ENCODE measurements at regions not wholly inside any gene's neighbourhood (a gene's known extent, or its start where the extent isn't known, plus 50 kb on each side); places are given as distances from the start of the nearest gene placed in this dataset.
"Not testable (repeated sequence)": the region's sequence is repeated elsewhere in the genome, so short reads cannot be mapped to it uniquely, and the experiment has no call there.

- DNase-seq = not testable (repeated sequence)
Observed at GRCh38 chr4:160125576-160126287, 1022.9 kb downstream of the RAPGEF2 start.

DNA sequence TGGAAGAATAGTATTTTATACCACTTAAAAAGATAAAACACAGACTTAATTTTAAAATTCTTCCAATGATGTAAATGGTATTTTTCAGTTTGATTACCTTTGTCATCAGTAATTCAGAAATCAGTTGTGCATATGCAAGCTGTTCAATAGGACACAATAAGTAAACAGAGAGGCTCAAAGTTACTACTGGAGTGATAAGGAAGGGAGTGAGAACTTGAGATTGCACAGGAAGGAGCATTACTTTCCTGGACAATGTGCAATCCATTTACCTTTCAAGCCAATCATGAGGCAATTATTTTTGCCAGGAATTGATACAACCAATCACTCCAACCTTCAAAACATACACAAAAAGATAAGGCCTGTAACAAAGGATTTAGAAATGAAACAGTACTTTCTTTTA lies 1024.3 kb downstream of the RAPGEF2 start:
- DNase-seq = no peak

DNA sequence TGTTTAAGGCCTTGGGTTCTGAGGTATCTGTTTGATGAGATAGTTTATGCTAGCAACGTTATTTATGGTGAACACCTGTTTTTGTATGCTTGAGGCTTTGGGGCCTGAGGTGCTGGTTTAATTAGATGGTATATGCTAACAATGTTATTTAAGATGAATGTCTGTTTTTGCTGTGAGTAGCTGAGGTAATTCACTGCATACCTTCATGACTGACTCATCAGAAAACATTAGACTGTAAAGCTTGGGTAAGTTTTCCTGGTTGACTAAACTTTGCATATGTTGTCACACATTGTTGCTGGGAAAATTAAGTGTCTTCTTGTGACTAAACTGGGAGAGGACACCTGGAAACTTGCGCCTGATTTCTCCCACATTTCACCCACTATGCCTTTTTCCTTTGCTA lies 1026.6 kb downstream of the RAPGEF2 start:
- DNase-seq = no peak

DNA sequence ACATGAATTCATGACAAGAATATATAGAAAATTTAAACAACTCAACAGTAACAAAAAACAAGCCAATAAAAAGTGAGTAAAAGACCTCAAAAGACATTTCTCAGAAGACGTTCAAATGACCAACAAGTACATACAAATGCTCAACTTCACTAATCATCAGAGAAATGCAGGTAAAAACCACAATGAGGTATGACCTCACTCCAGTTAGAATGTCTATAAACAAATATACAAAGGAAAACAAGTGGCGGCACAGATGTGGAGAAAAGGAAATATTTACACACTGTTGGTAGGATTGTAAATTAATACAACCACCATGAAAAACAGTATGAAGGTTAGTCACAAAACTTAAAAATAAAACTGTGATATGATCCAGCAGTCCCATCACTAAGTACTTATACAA lies 1033.1 kb downstream of the RAPGEF2 start:
- no peak for DNase-seq

- DNase-seq = no peak
Observed at GRCh38 chr4:160141206-160141605, 1038.3 kb downstream of the RAPGEF2 start.

DNA sequence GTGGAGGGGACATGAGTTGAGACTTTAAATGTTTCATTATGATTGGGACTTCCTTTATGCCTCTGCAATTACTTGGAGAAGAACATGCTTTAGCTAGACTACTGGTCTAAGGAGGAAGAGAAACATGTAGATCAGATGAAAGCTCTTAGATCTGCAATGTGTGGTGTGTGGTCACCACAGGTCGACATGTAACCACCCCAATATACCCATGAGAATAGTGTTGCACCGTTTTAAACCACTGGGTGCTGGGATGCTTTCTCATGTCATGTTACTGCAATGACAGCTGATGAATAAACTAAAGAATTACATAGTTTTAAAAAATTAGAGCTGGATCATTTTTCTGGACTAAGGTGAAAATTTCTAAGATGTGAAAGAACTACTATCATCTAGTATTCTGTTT lies 1039.7 kb downstream of the RAPGEF2 start:
- no peak for DNase-seq

DNA sequence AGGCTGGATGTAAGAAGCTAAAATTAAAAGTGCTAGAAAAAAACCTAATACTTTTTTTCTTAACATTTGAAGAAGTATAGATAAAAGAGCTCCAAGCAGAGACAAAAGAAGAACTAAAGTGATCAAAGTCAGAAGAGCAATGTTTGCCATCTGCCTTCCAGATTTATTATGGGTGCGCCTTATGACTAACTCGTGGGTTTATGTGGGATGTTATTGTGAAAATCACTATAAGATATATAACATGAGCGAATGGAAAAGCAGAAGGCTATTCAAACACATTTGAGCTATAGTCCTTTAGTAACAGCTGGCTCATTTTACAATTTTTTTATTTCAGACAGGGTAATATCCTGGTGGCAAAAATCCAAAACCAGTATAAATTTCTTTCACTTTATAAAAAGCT lies 1040.7 kb downstream of the RAPGEF2 start:
- no peak for DNase-seq

GRCh38 chr4:160159457-160159856 lies 1056.6 kb downstream of the RAPGEF2 start:
- DNase-seq = no peak

DNA sequence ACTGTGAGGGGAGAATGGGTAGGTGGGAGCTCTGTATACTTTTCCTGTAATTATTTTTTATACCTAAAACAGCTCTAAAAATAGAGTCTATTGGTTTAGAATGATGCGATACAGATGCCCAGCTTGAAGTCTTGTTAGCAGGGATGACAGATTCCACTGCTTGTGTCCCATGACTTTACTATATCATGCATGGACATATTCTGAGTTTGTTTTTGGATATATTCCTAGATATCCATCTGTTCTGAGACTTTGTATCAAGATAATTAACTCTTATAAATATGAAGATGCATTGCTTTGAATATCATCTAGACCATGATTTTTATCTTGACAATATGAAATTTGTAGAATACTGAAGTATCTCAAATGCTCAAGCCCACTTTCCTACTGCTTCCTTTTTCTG lies 1058.1 kb downstream of the RAPGEF2 start:
- DNase-seq = no peak

DNA sequence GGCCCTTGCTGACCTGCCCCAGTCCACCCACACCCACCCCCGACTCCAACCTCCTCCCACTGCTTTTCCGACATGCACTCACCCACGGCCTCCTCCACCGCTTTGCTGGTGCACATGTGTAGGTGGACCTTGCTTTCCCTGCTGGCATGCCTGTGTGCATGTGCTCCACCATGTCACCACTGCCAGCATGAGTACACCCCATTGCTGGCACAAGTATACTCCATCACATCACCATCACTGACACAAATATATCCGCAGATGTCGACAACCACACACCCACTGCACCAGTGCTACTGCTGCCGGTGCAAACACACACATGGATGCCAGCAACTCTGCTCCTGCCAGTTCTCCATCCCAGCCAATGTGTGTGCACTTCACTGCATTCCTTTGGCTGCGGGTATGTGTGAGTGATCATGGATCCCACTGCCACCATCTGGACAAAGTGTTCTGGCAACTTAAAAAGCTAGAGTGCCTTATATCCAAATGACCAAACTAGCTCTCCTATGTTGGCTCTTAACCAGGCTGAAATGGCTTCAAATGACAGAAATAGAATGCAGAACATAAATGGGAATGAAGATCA lies 1072.3 kb downstream of the RAPGEF2 start:
- DNase-seq = no peak

DNA sequence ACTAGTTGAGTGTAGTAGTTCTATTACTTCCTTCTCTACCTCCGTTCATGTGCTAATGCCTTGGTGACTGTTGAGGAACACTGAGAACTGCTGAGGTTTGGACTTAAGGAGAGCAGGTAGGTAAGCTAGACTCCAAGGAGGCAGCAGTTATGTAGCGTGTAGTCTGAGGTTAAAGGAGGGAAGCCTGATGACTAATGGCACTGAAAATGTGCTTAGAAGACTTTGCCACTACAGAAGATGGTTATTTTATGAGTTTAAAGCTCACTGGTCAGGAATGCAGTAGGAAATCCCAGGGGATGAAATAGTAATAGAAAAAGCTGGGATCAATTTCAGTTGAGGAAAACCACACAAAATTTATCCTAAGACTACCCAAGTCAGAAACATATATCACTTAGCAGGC lies 1077.3 kb downstream of the RAPGEF2 start:
- DNase-seq = no peak

DNA sequence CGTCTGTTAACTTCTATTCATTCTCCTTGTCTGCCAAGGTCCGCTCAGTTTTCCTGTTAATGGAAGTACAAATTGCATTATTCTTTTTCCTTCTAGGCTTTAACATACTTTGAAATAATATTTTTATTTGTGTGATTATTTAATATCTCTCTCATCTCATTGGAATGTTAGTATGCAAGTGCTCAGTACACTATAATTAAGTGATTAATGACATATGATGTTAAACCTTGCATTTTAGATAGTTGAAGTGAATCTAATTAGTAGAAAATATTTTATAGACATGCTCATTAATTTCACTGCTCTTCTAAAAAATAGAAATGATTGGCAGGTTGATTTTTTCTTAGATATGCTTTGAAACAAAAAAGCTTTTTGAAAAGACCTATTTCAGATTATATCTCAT lies 1079.8 kb downstream of the RAPGEF2 start:
- DNase-seq = no peak

- DNase-seq = no peak
Observed at GRCh38 chr4:160184884-160185283, 1082.0 kb downstream of the RAPGEF2 start.

- DNase-seq = no peak
Observed at GRCh38 chr4:160193787-160194186, 1090.9 kb downstream of the RAPGEF2 start.

GRCh38 chr4:160194716-160195115 lies 1091.8 kb downstream of the RAPGEF2 start:
- DNase-seq = no peak

- DNase-seq = no peak
Observed at GRCh38 chr4:160202802-160203201, 1099.9 kb downstream of the RAPGEF2 start.

- DNase-seq = no peak
Observed at GRCh38 chr4:160212078-160212477, 1109.2 kb downstream of the RAPGEF2 start.

GRCh38 chr4:160213366-160213765 lies 1110.5 kb downstream of the RAPGEF2 start:
- DNase-seq = no peak

GRCh38 chr4:160217352-160217751 lies 1114.5 kb downstream of the RAPGEF2 start:
- DNase-seq = no peak

- no peak for DNase-seq
Observed at GRCh38 chr4:160224049-160224448, 1121.2 kb downstream of the RAPGEF2 start.

DNA sequence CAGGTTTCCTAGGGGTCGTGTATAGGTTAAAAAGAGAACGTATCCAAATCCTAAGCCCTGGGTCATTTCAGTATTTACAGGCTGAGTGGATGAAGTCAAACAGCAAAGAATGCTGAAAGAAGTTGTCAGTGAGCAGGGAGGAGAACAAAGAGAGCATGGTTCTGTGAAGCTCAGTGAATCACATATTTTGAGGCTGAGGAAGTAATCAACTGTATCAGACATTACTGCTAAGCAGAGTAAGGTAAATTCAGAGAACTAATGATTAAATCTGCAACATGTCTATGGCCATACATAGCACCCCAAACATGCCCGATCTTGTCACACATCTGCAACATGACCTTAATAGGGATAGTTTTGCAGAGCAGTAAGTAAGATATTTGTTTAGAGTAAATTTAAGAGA lies 1130.3 kb downstream of the RAPGEF2 start:
- DNase-seq = no peak

DNA sequence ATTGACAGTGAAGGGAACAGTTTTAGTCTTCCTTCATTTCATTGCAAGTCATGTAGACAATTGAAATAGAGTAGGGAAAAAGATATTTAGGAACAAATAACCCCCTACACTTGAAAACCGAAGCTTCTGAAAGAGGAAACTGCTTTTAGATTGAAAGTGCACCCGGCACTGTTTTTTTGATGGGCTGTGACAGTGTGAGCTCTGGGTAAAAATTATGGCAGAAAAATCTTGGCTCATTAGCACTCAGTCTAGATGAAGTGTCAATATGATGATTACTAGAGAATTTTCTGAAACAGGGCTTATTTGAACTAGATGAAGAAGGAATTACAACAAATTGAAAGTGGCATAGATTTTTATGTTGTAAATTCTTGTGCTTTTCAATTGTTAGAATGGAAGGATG lies 1132.4 kb downstream of the RAPGEF2 start:
- no peak for DNase-seq

DNA sequence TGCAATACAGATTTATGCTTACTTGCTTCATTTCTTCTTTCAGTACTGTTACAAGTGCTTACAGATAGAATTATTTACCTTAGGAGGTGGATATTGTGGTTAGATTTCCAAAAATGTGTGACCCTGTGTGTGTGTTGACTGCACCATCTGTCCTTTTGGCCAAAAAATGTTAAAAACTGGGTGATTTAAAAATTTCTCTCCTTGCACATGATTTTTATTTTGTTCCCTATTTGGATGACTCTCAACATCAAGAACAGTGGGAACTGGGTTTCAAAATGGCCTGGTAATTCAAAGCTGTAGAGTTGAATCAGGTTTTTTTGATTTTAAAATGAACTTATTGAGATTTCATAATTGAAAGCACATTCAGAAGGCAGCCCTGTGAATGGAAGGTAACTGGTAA lies 1132.9 kb downstream of the RAPGEF2 start:
- no peak for DNase-seq

DNA sequence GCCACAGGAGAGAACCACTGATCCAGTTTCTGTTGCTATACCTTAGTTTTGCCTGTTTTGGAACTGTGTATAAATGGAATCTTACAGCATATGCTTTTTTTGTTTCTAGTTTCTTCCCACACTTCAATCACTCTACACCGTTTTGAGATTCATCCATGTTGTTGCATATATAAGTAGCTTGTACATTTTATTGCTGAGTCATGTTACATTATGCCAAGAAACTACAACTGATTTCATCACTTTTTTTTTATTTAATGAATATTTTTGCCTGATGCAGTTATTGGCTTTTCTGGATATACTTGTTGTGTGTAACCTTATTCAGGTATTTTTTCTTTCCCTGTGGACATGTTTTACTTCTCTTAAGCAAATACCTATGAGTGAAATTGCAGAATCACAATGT lies 1135.9 kb downstream of the RAPGEF2 start:
- DNase-seq = no peak

DNA sequence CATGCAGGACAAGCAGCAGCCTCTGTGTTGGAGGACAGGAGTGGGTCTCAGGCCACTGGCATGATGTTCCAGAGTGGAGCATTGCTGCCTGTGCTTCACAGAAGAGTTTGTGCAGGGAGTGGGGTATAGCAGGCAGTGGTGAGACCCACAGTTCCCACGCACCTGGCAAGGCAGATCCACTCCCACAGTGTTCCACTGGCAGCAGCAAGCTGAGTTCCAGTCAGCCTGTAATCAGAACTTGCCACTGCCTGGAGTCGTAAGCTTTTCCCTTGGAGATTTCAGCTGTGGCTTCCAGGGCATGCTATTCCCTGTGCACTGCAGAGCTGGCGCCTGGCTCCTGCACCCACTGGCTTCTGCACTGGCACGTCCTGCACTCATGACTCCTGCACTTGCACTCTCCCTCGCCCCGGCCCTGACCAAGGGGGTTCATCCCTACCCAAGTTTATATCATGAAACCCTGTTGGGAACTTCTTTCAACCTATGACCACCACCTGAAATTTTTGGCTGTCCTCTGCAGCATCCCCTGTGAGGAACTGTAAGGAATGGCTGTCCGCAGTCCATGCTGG lies 1144.3 kb downstream of the RAPGEF2 start:
- DNase-seq = no peak

Measured in hematopoietic multipotent progenitor cell treated with erythropoietin and hydrocortisone succinate and interleukin-3 and kit ligand, for 6 days (in vitro differentiated cells).